MM.1S (cell line): ENCODE measurements at regions not wholly inside any gene's neighbourhood (a gene's known extent, or its start where the extent isn't known, plus 50 kb on each side); places are given as distances from the start of the nearest gene placed in this dataset.
"Not testable (repeated sequence)": the region's sequence is repeated elsewhere in the genome, so short reads cannot be mapped to it uniquely, and the experiment has no call there.

ENCODE experiments used
- DNase-seq: peaks from one replicate; pipeline ENCODE4 v3.0.0-alpha.2; 2015
- H2AFZ ChIP-seq: fragments of 300-600 bp; sonication (generic); 2 replicates; pipeline ENCODE4 v1.6.0; 2016; ENCODE audit warnings: antibody characterized with exemption, low read length
- H3F3A ChIP-seq: fragments of 300-600 bp; sonication (generic); 2 replicates; pipeline ENCODE4 v1.6.1; 2016; ENCODE audit warnings: mild to moderate bottlenecking, antibody characterized with exemption, low read length, moderate library complexity, mixed read lengths; ENCODE audit not compliant: insufficient read depth
- H3K27ac ChIP-seq: fragments of 300-600 bp; sonication (generic); 2 replicates; pipeline ENCODE4 v1.5.1; 2016; ENCODE audit warnings: mild to moderate bottlenecking, low read length
- H3K27me3 ChIP-seq: fragments of 300-600 bp; sonication (generic); replicated peaks from 2 replicates; pipeline ENCODE4 v1.6.0; 2016; ENCODE audit warnings: low read length; ENCODE audit not compliant: insufficient read depth
- H3K36me3 ChIP-seq: fragments of 300-600 bp; sonication (generic); replicated peaks from 2 replicates; pipeline ENCODE4 v1.6.1; 2016; ENCODE audit warnings: mild to moderate bottlenecking, low read length, mixed read lengths; ENCODE audit not compliant: insufficient read depth
- H3K4me1 ChIP-seq: fragments of 300-600 bp; sonication (generic); 2 replicates; pipeline ENCODE4 v1.6.1; 2016; ENCODE audit warnings: low read length, mixed read lengths
- H3K4me2 ChIP-seq: fragments of 300-600 bp; sonication (generic); 2 replicates; pipeline ENCODE4 v1.6.0; 2016; ENCODE audit warnings: low read depth, low read length
- H3K4me3 ChIP-seq: fragments of 300-600 bp; sonication (generic); 2 replicates; pipeline ENCODE4 v1.5.1; 2016; ENCODE audit warnings: low read length, mixed read lengths
- H3K79me2 ChIP-seq: fragments of 300-600 bp; sonication (generic); 2 replicates; pipeline ENCODE4 v1.6.1; 2016; ENCODE audit warnings: mixed run types, low read length, mixed read lengths
- H3K9ac ChIP-seq: fragments of 300-600 bp; sonication (generic); 2 replicates; pipeline ENCODE4 v1.6.1; 2016; ENCODE audit warnings: low read length, mixed read lengths
- H3K9me2 ChIP-seq: fragments of 300-600 bp; sonication (generic); replicated peaks from 2 replicates; pipeline ENCODE4 v1.6.1; 2016; ENCODE audit warnings: mild to moderate bottlenecking, low read length, mixed read lengths; ENCODE audit not compliant: insufficient read depth
- H3K9me3 ChIP-seq: fragments of 300-600 bp; sonication (generic); replicated peaks from 2 replicates; pipeline ENCODE4 v1.6.1; 2016; ENCODE audit warnings: mild to moderate bottlenecking, low read length, mixed read lengths; ENCODE audit not compliant: insufficient read depth
- H4K20me1 ChIP-seq: fragments of 300-600 bp; sonication (generic); 2 replicates; pipeline ENCODE4 v1.6.1; 2016; ENCODE audit warnings: mild to moderate bottlenecking, low read length, moderate library complexity, mixed read lengths; ENCODE audit not compliant: insufficient read depth
- CTCF ChIP-seq: fragments of 300-600 bp; sonication (generic); IDR thresholded peaks from 2 replicates; pipeline ENCODE4 v1.5.1; 2016; ENCODE audit warnings: antibody characterized with exemption, low read length, mixed read lengths
- EZH2 ChIP-seq: fragments of 300-600 bp; sonication (generic); optimal IDR thresholded peaks from 2 replicates; pipeline ENCODE3; 2017; ENCODE audit warnings: low read depth, mild to moderate bottlenecking, antibody characterized with exemption, low read length, mixed read lengths
- EZH2phosphoT487 ChIP-seq: fragments of 300-600 bp; sonication (generic); IDR thresholded peaks from 2 replicates; pipeline ENCODE4 v1.6.1; 2018; ENCODE audit warnings: antibody characterized with exemption, low read length

GRCh38 chr14:105917933-105918436 lies 391.6 kb downstream of the TMEM121 start:
- H3K9me2 ChIP-seq: no peaks in the 10 kb centered on the region
- no peaks in the 10 kb centered on the region for H3K9me3 ChIP-seq
- no peaks in the 10 kb centered on the region for H3K79me2 ChIP-seq
- no peak for DNase-seq
- H3K36me3 ChIP-seq: no peaks in the 10 kb centered on the region
- H3K4me1 ChIP-seq: no peaks in the 10 kb centered on the region
- TF ChIP-seq EZH2: no peak
- TF ChIP-seq CTCF: no peak
- TF ChIP-seq EZH2phosphoT487: no peak
- no peak overlapping the region for H3K4me2 ChIP-seq
- no peak overlapping the region for H3K4me3 ChIP-seq
- H3K27ac ChIP-seq: no peak overlapping the region
- no peak overlapping the region for H3K9ac ChIP-seq
- H2AFZ ChIP-seq: no peak overlapping the region
- no peaks in the 10 kb centered on the region for H4K20me1 ChIP-seq
- no peaks in the 10 kb centered on the region for H3F3A ChIP-seq
- no peaks in the 10 kb centered on the region for H3K27me3 ChIP-seq

- no peak for TF ChIP-seq EZH2
- TF ChIP-seq EZH2phosphoT487: no peak
- TF ChIP-seq CTCF: no peak
- Histone ChIP-seq H3K27ac (no peak overlapping the region), H3K9me3 (no peaks in the 10 kb centered on the region), H3K36me3 (no peaks in the 10 kb centered on the region), H3K27me3 (no peaks in the 10 kb centered on the region), H2AFZ (no peak overlapping the region), H4K20me1 (no peaks in the 10 kb centered on the region), H3K9ac (no peak overlapping the region), H3K4me2 (no peak overlapping the region), H3K4me3 (no peak overlapping the region), H3K9me2 (no peaks in the 10 kb centered on the region), H3F3A (no peaks in the 10 kb centered on the region), H3K4me1 (no peaks in the 10 kb centered on the region), H3K79me2 (no peaks in the 10 kb centered on the region)
- DNase-seq: no peak
These were observed 392.3 kb downstream of the TMEM121 start for GRCh38 chr14:105918496-105919262.

- DNase-seq: no peak
- H4K20me1 ChIP-seq: no peaks in the 10 kb centered on the region
- no peaks in the 10 kb centered on the region for H3K27me3 ChIP-seq
- H3K36me3 ChIP-seq: no peaks in the 10 kb centered on the region
- no peak overlapping the region for H3K4me3 ChIP-seq
- no peaks in the 10 kb centered on the region for H3K9me2 ChIP-seq
- no peak overlapping the region for H3K9ac ChIP-seq
- no peaks in the 10 kb centered on the region for H3K4me1 ChIP-seq
- no peaks in the 10 kb centered on the region for H3K9me3 ChIP-seq
- no peaks in the 10 kb centered on the region for H3F3A ChIP-seq
- H3K79me2 ChIP-seq: no peaks in the 10 kb centered on the region
- TF ChIP-seq CTCF: no peak
- TF ChIP-seq EZH2phosphoT487: no peak
- no peak for TF ChIP-seq EZH2
- H2AFZ ChIP-seq: no peak overlapping the region
- no peak overlapping the region for H3K27ac ChIP-seq
- no peak overlapping the region for H3K4me2 ChIP-seq
These were observed 393.2 kb downstream of the TMEM121 start for GRCh38 chr14:105919458-105920150.

- H4K20me1 ChIP-seq, H3K27me3 ChIP-seq, H2AFZ ChIP-seq, H3K4me3 ChIP-seq, DNase-seq, H3K27ac ChIP-seq, H3K36me3 ChIP-seq, H3K9me3 ChIP-seq, H3F3A ChIP-seq, H3K79me2 ChIP-seq, H3K4me1 ChIP-seq, H3K9ac ChIP-seq, H3K9me2 ChIP-seq, H3K4me2 ChIP-seq: not testable (repeated sequence)
These were observed 393.8 kb downstream of the TMEM121 start for GRCh38 chr14:105920151-105920700.
